ENCODE measurements at regions not wholly inside any gene's neighbourhood (a gene's known extent, or its start where the extent isn't known, plus 50 kb on each side); places are given as distances from the start of the nearest gene placed in this dataset.

DNA sequence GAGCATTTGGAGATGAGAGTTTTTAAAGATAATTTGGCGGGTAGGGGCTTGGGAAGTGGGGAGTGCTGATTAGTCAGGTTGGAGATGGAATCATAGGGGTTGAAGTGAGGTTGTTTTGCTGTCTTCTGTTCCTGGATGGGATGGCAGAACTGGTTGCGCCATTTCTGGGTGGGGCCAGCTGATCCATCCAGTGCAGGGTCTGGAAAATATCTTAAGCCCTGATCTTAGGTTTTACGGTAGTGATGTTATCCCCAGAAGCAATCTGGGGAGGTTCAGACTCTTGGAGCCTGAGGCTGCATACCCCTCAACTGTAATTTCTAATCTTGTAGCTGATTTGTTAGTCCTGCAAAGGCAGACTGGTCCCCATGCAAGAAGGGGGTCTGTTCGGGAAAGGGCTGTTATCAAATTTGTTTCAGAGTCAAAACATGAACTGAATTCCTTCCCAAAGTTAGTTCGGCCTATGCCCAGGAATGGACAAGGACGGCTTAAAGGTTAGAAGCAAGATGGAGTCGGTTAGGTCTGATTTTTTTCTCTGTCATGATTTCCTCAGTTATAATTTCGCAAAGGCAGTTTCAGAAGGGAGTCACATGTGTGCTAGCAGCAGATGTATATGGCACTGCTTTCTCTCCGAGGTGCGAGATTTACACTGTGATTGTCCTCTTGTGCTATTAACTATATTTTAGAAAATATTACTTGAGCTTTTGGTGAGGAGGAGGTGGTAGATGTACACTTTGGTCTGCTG, 540.4 kb downstream of the EDEM1 start:
- H3K4me2 ChIP-seq (replicated peaks; ENCODE audit: extremely low read depth, low read length, poor library complexity, severe bottlenecking), result no peak overlapping the region
- WGBS (ENCODE audit: insufficient coverage), result 92% methylated on average over 7 of the region's 10 CpGs
- intact Hi-C loops (cut with micrococcal nuclease), result no loop called here
- Mint-ChIP-seq H3K9me3 (peaks cover 0 to 4% (median 0%) of the 10 kb centered on the region in 7 donors), H3K36me3 (no peaks in the 10 kb centered on the region), H3K4me3 (no peak overlapping the region), H3K27ac (no peak overlapping the region), H3K4me1 (peaks cover 15% of the 10 kb centered on the region), H3K27me3 (ENCODE audit: low read depth in 3 of 3) (no peaks in the 10 kb centered on the region)
- no peaks in the 10 kb centered on the region for H3K27me3 ChIP-seq (ENCODE audit: control insufficient read depth in 2 of 2, insufficient read depth in 2 of 2, low read length in 2 of 2)
- no peak for DNase-seq
- H3K36me3 ChIP-seq (replicated peaks in 1 of 2; ENCODE audit: control insufficient read depth in 1 of 2, insufficient read depth in 2 of 2, low read length in 2 of 2), result no peaks in the 10 kb centered on the region
- H3K9ac ChIP-seq (ENCODE audit: insufficient read depth, low read length, poor library complexity, severe bottlenecking), result no peak overlapping the region
- H3K4me1 ChIP-seq (ENCODE audit: control insufficient read depth in 1 of 2, insufficient read depth in 2 of 2, low read length in 2 of 2), result no peaks in the 10 kb centered on the region
- no peak overlapping the region for H3K4me3 ChIP-seq (replicated peaks in 1 of 3; ENCODE audit: low read depth in 2 of 3, low read length in 3 of 3)
- no peaks in the 10 kb centered on the region for H3K9me3 ChIP-seq (replicated peaks in 1 of 2; ENCODE audit: control insufficient read depth in 1 of 2, insufficient read depth in 1 of 2, low read length in 2 of 2)
- no peak overlapping the region for H3K27ac ChIP-seq (ENCODE audit: low read depth in 1 of 2, low read length in 2 of 2)
- no peaks in the 10 kb centered on the region for H4K20me1 ChIP-seq (ENCODE audit: insufficient read depth, low read length)
- no peak overlapping the region for H2AFZ ChIP-seq (ENCODE audit: insufficient read depth, low read depth, low read length, poor library complexity, severe bottlenecking)
- no peaks in the 10 kb centered on the region for H3K79me2 ChIP-seq (ENCODE audit: insufficient read depth, low read length)
- TF ChIP-seq CTCF (IDR thresholded peaks at IDR 0.05), result no peak

- Histone ChIP-seq H3K9ac (ENCODE audit: insufficient read depth, low read length, poor library complexity, severe bottlenecking) (no peak overlapping the region), H3K4me2 (replicated peaks; ENCODE audit: extremely low read depth, low read length, poor library complexity, severe bottlenecking) (no peak overlapping the region), H3K36me3 (replicated peaks in 1 of 2; ENCODE audit: control insufficient read depth in 1 of 2, insufficient read depth in 2 of 2, low read length in 2 of 2) (no peaks in the 10 kb centered on the region), H3K79me2 (ENCODE audit: insufficient read depth, low read length) (no peaks in the 10 kb centered on the region), H3K27me3 (ENCODE audit: control insufficient read depth in 2 of 2, insufficient read depth in 2 of 2, low read length in 2 of 2) (no peaks in the 10 kb centered on the region), H3K27ac (ENCODE audit: low read depth in 1 of 2, low read length in 2 of 2) (no peak overlapping the region), H2AFZ (ENCODE audit: insufficient read depth, low read depth, low read length, poor library complexity, severe bottlenecking) (no peak overlapping the region), H4K20me1 (ENCODE audit: insufficient read depth, low read length) (no peaks in the 10 kb centered on the region), H3K4me1 (ENCODE audit: control insufficient read depth in 1 of 2, insufficient read depth in 2 of 2, low read length in 2 of 2) (no peaks in the 10 kb centered on the region), H3K4me3 (replicated peaks in 1 of 3; ENCODE audit: low read depth in 2 of 3, low read length in 3 of 3) (no peak overlapping the region), H3K9me3 (replicated peaks in 1 of 2; ENCODE audit: control insufficient read depth in 1 of 2, insufficient read depth in 1 of 2, low read length in 2 of 2) (no peaks in the 10 kb centered on the region)
- no peaks in the 10 kb centered on the region for H3K36me3 Mint-ChIP-seq
- H3K4me1 Mint-ChIP-seq, result peaks cover 15% of the 10 kb centered on the region
- TF ChIP-seq CTCF (IDR thresholded peaks at IDR 0.05), result no peak
- H3K4me3 Mint-ChIP-seq, result no peak overlapping the region
- peaks cover 0 to 4% (median 0%) of the 10 kb centered on the region in 7 donors for H3K9me3 Mint-ChIP-seq
- no peak for DNase-seq
- no peak overlapping the region for H3K27ac Mint-ChIP-seq
- H3K27me3 Mint-ChIP-seq (ENCODE audit: low read depth in 3 of 3), result no peaks in the 10 kb centered on the region
- WGBS (ENCODE audit: insufficient coverage), result 100% methylated on average over 1 of the region's 4 CpGs
- intact Hi-C loops (cut with micrococcal nuclease), result loop anchor here in 1 of 2 donors (10.0 kb wide), 2 partner anchors 305 to 425 kb away; no protein-coding TSS in a partner anchor
Observed at GRCh38 chr3:5729852-5730251, 542.3 kb downstream of the EDEM1 start.
